Retinal pigment epithelial cell (primary cell): ENCODE measurements at regions not wholly inside any gene's neighbourhood (a gene's known extent, or its start where the extent isn't known, plus 50 kb on each side); places are given as distances from the start of the nearest gene placed in this dataset.

Experiments used
- DNase-seq: peaks from one replicate; pipeline ENCODE4 v3.0.0-alpha.2; 2010; ENCODE audit warnings: low read depth
- H3K4me3 ChIP-seq: 2 replicates; pipeline ENCODE4 v1.5.1; 2011; ENCODE audit warnings: mild to moderate bottlenecking, low read length, control low read depth, moderate library complexity
- TF ChIP-seq, protein P1 (sequence below): conservative IDR thresholded peaks from 2 replicates; pipeline ENCODE4 v1.5.1; 2011; ENCODE audit warnings: low read depth, low read length, control low read depth, inconsistent platforms

DNA sequence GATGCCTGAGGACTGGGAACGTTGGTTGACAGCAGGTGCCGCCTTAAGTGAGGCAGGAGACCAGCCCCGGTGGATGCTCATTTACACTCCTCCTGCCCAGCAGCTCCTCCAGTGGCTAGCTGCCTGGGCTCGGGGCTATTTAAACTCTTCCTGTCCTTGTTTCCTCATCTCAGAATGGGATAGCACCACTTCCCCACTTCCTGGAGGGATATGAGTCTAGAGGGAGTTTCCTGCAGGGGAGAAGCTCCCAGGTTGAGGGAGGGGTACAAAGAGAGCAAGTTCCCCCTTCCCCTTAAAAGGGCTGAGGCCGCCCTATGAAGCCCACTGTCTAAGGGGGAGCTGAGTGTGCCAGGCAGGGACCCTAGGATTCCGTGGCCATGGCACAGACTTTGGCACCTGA, 311.2 kb downstream of the AACS start:
- H3K4me3 ChIP-seq: no peak overlapping the region
- TF ChIP-seq, protein P1, sequence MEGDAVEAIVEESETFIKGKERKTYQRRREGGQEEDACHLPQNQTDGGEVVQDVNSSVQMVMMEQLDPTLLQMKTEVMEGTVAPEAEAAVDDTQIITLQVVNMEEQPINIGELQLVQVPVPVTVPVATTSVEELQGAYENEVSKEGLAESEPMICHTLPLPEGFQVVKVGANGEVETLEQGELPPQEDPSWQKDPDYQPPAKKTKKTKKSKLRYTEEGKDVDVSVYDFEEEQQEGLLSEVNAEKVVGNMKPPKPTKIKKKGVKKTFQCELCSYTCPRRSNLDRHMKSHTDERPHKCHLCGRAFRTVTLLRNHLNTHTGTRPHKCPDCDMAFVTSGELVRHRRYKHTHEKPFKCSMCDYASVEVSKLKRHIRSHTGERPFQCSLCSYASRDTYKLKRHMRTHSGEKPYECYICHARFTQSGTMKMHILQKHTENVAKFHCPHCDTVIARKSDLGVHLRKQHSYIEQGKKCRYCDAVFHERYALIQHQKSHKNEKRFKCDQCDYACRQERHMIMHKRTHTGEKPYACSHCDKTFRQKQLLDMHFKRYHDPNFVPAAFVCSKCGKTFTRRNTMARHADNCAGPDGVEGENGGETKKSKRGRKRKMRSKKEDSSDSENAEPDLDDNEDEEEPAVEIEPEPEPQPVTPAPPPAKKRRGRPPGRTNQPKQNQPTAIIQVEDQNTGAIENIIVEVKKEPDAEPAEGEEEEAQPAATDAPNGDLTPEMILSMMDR: no peak
- no peak for DNase-seq

DNA sequence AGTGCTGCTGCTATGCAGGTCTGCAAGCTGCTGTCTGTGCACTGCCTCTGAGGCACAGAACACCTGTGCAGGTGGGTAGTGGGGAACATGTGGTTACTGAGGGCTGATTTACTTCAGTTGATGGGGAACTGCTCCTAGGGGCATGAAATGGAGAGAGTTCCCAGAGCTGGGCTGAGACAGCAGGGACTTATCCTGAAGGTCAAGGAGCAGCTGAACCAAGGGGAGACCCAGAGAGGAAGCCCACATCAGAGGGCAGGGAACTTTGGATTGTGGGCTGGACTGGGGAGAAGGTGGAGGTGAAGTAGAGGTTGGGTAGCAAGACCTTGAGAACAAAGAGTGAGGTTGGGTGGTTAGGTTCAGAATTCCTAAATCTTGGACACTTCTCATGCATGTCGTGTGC, 311.9 kb downstream of the AACS start:
- TF ChIP-seq, protein P1: no peak

DNA sequence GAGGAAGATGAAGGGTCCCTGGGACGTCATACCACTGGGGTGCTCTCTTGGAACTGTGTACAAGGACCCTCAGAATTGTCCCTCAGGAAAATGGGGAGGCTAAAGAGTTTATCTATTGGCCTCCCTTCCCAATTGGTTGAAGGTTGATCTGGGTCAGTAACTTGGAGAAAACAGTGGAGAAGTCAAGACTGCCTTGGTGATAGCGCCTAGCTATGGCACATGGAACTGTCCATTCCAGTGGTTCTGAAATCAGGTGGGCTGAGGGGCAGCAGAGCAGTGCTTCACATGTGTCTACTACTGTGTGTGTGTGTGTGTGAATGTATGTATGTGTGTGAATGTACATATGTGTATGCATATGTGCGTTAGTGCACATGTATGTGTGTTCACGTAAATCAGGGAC, 316.1 kb downstream of the AACS start:
- TF ChIP-seq, protein P1: no peak
- H3K4me3 ChIP-seq: no peak overlapping the region
- DNase-seq: no peak

More for the DNA sequence above, 311.9 kb downstream of the AACS start:
- no peak for DNase-seq
- H3K4me3 ChIP-seq: no peak overlapping the region

DNA sequence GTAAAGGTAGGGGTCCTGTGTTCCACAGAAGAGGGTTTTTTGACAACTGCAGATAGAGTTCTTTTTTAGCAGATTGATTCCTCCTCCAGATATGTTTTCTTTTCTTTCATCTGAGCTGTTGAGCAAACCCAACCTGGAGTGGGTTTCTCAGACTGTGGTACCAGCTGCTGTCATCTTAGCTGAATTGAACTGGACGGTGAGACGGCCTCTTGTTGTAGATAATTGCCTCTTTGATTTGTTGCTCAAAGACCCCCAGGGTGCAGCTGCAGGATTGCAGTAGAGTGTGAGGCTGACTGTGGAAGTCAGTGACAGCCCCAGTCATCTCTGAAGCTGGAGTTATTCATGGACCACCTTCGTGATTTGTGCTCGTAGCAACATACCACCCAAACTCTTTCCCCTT, 317.7 kb downstream of the AACS start:
- no peak for DNase-seq
- H3K4me3 ChIP-seq: no peak overlapping the region
- TF ChIP-seq, protein P1: no peak

DNA sequence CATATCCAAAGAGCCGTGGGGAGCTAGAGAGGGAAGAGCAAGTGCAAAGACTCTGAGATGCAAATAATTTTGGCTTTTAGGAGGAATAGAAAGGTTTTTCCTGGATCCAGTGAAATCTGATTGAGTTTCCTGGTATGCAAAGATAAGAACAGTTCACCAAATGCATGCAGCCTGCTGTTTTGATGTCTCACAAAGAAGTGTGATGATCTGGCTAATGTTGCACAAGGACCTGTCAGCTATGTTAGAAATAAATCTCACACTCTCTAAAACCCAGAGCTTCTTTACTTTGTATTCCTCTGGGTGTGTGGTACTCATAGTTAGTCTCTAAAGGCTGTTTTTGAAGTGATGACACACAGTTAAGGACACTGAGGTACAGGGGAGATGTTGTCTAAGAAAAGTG, 321.4 kb downstream of the AACS start:
- DNase-seq: no peak
- H3K4me3 ChIP-seq: no peak overlapping the region
- TF ChIP-seq, protein P1: no peak

DNA sequence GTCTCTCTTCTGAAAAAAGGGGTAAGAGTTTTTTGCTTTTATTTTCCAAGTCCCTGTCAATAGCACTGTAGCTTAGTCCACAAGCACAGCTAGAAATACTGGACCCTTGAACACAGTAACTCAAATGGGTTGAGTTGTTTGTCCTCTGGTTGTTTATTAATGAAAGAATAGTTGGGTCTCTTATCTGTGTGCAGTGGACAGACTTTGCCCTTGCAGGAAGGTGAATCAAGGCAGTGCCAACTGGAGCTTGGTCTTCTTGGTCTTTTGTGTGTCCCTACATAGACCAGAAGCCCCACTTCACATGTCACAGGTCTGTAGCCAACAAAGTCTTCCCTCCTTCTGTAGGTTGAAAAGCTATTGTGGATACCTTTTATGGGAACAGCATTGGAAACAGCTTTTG, 322.0 kb downstream of the AACS start:
- TF ChIP-seq, protein P1: no peak
- DNase-seq: no peak
- no peak overlapping the region for H3K4me3 ChIP-seq

DNA sequence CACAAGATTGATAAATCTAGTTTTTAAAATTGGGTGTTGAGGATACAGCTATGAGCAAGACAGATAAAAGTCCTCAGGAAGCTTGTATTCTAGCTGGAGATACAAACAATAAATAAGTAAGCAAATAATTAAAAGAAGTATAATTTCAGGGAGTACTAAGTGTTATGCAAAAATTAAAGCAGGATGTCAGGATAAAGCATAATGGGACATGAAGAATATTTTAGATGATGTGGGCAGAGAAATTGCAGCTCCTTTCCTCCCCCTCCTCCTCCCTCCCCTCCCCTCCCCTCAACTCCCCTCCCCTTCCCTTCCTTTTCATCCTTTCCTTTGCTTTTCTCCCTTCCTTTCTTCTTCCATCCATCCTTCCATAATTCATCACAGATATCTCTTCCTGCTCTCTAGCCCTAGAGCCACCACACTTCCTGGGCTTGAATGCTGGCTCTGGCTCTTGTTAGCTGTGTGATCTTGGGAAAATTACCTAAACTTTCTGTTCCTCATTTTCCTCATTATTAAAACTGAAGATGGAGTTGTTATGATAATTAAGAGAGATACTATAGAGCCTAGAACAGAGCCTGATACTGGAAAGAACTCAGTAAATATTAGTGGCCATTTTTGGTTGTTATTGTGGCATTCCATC, 323.9 kb downstream of the AACS start:
- TF ChIP-seq, protein P1: no peak
- no peak overlapping the region for H3K4me3 ChIP-seq
- no peak for DNase-seq
